Smooth muscle cell (in vitro differentiated cells): ENCODE measurements at regions not wholly inside any gene's neighbourhood (a gene's known extent, or its start where the extent isn't known, plus 50 kb on each side); places are given as distances from the start of the nearest gene placed in this dataset.

ENCODE experiments used
- DNase-seq: peaks from one replicate; lab custom pipeline; 2025; ENCODE audit not compliant: unreplicated experiment; lab: John Stamatoyannopoulos, UW
- H2AFZ ChIP-seq: fragments of 200-600 bp; sonication (generic); 2 replicates; pipeline ENCODE4 v1.6.0; 2016; ENCODE audit warnings: antibody characterized with exemption, low read depth, mild to moderate bottlenecking
- H3F3A ChIP-seq: fragments of 200-600 bp; sonication (generic); 2 replicates; pipeline ENCODE4 v1.6.0; 2017; ENCODE audit warnings: antibody characterized with exemption, low read depth
- H3K27ac ChIP-seq: fragments of 200-600 bp; sonication (generic); 2 replicates; pipeline ENCODE4 v1.5.1; 2016; ENCODE audit warnings: low read depth, mild to moderate bottlenecking
- H3K27me3 ChIP-seq: fragments of 200-600 bp; sonication (generic); 2 replicates; pipeline ENCODE4 v1.6.1; 2016; ENCODE audit warnings: low read depth, mild to moderate bottlenecking
- H3K36me3 ChIP-seq: fragments of 200-600 bp; sonication (generic); 2 replicates; pipeline ENCODE4 v1.5.1; 2016; ENCODE audit warnings: low read depth
- H3K4me1 ChIP-seq: fragments of 200-600 bp; sonication (generic); 2 replicates; pipeline ENCODE4 v1.5.1; 2016; ENCODE audit warnings: low read depth
- H3K4me2 ChIP-seq: fragments of 200-600 bp; sonication (generic); 2 replicates; pipeline ENCODE4 v1.6.0; 2016; ENCODE audit warnings: mild to moderate bottlenecking
- H3K4me3 ChIP-seq: fragments of 200-600 bp; sonication (generic); 2 replicates; pipeline ENCODE4 v1.5.1; 2016; ENCODE audit warnings: mild to moderate bottlenecking
- H3K79me2 ChIP-seq: fragments of 200-600 bp; sonication (generic); 2 replicates; pipeline ENCODE4 v1.6.0; 2016; ENCODE audit warnings: low read depth, mild to moderate bottlenecking
- H3K9ac ChIP-seq: fragments of 200-600 bp; sonication (generic); 2 replicates; pipeline ENCODE4 v1.6.0; 2016; ENCODE audit warnings: low read depth
- H3K9me3 ChIP-seq: fragments of 200-600 bp; sonication (generic); replicated peaks from 2 replicates; pipeline ENCODE4 v1.5.1; 2016; ENCODE audit warnings: low read depth
- H4K20me1 ChIP-seq: fragments of 200-600 bp; sonication (generic); 2 replicates; pipeline ENCODE4 v1.6.0; 2016; ENCODE audit warnings: low read depth
- CTCF ChIP-seq: fragments of 200-600 bp; sonication (generic); IDR thresholded peaks from 2 replicates; pipeline ENCODE4 v1.5.1; 2017; ENCODE audit warnings: borderline replicate concordance, mild to moderate bottlenecking, antibody characterized with exemption; ENCODE audit not compliant: insufficient read depth, poor library complexity, severe bottlenecking
- WGBS: methylation state at CpG from one replicate; pipeline ENCODE4 v1.1.7; 2016; ENCODE audit warnings: low lambda C conversion rate; 5-methylcytosine and 5-hydroxymethylcytosine counted together

GRCh38 chr18:40366521-40366920 lies 1588.5 kb upstream of the PIK3C3 start:
- H3K9ac ChIP-seq, result no peak overlapping the region
- H2AFZ ChIP-seq, result no peak overlapping the region
- no peaks in the 10 kb centered on the region for H3K9me3 ChIP-seq
- no peaks in the 10 kb centered on the region for H3K27me3 ChIP-seq
- DNase-seq, result no peak
- no peaks in the 10 kb centered on the region for H3F3A ChIP-seq
- no peak for TF ChIP-seq CTCF
- no peaks in the 10 kb centered on the region for H3K36me3 ChIP-seq
- no peak overlapping the region for H3K27ac ChIP-seq
- H3K79me2 ChIP-seq, result no peaks in the 10 kb centered on the region
- H3K4me1 ChIP-seq, result no peaks in the 10 kb centered on the region
- H3K4me2 ChIP-seq, result no peak overlapping the region
- no peaks in the 10 kb centered on the region for H4K20me1 ChIP-seq
- H3K4me3 ChIP-seq, result no peak overlapping the region

- Histone ChIP-seq H2AFZ (no peak overlapping the region), H4K20me1 (no peaks in the 10 kb centered on the region), H3K27me3 (no peaks in the 10 kb centered on the region), H3K27ac (no peak overlapping the region), H3K4me1 (no peaks in the 10 kb centered on the region), H3K79me2 (no peaks in the 10 kb centered on the region), H3K4me3 (no peak overlapping the region), H3K9ac (no peak overlapping the region), H3K4me2 (no peak overlapping the region), H3K36me3 (no peaks in the 10 kb centered on the region), H3K9me3 (no peaks in the 10 kb centered on the region), H3F3A (no peaks in the 10 kb centered on the region)
- no peak for TF ChIP-seq CTCF
- DNase-seq, result no peak
- WGBS, result 82% methylated on average over 5 of the region's 5 CpGs
Observed at GRCh38 chr18:40365526-40365925, 1589.5 kb upstream of the PIK3C3 start.

- Histone ChIP-seq H3K36me3 (no peaks in the 10 kb centered on the region), H3F3A (no peaks in the 10 kb centered on the region), H3K27ac (no peak overlapping the region), H3K4me2 (no peak overlapping the region), H3K27me3 (no peaks in the 10 kb centered on the region), H3K4me3 (no peak overlapping the region), H4K20me1 (no peaks in the 10 kb centered on the region), H3K9ac (no peak overlapping the region), H3K9me3 (no peaks in the 10 kb centered on the region), H2AFZ (no peak overlapping the region), H3K79me2 (no peaks in the 10 kb centered on the region), H3K4me1 (no peaks in the 10 kb centered on the region)
- WGBS, result 89% methylated on average over 2 of the region's 2 CpGs
- DNase-seq, result no peak
- no peak for TF ChIP-seq CTCF
Observed at GRCh38 chr18:40360558-40360957, 1594.5 kb upstream of the PIK3C3 start.

GRCh38 chr18:40357536-40357935 lies 1597.5 kb upstream of the PIK3C3 start:
- WGBS, result 92% methylated on average over 2 of the region's 2 CpGs

More at GRCh38 chr18:40357536-40357935, 1597.5 kb upstream of the PIK3C3 start:
- Histone ChIP-seq H3K79me2 (no peaks in the 10 kb centered on the region), H2AFZ (no peak overlapping the region), H3K9me3 (no peaks in the 10 kb centered on the region), H3F3A (no peaks in the 10 kb centered on the region), H4K20me1 (no peaks in the 10 kb centered on the region), H3K4me3 (no peak overlapping the region), H3K27ac (no peak overlapping the region), H3K27me3 (no peaks in the 10 kb centered on the region), H3K36me3 (no peaks in the 10 kb centered on the region), H3K9ac (no peak overlapping the region), H3K4me2 (no peak overlapping the region), H3K4me1 (no peaks in the 10 kb centered on the region)
- no peak for DNase-seq
- no peak for TF ChIP-seq CTCF
